ENCODE measurements at regions not wholly inside any gene's neighbourhood (a gene's known extent, or its start where the extent isn't known, plus 50 kb on each side); places are given as distances from the start of the nearest gene placed in this dataset.

- TF ChIP-seq SP1 (IDR thresholded peaks at IDR 0.05; ENCODE audit: low read depth, low read length), result no peak
- TF ChIP-seq SP2 (IDR thresholded peaks at IDR 0.05; ENCODE audit: low read length), result no peak
- no peak for TF ChIP-seq POLR2AphosphoS5 (IDR thresholded peaks at IDR 0.05; ENCODE audit: low read depth, low read length)
- TF ChIP-seq SIN3A (conservative IDR thresholded peaks at IDR 0.05 in 1 of 2, IDR thresholded peaks at IDR 0.05 in 1 of 2; ENCODE audit: low read depth in 1 of 2, low read length in 2 of 2), result no peak
- TF ChIP-seq CTCF (IDR thresholded peaks at IDR 0.05; ENCODE audit: control extremely low read depth in 1 of 3, insufficient read depth in 1 of 3, low read depth in 1 of 3, low read length in 3 of 3), result no peak
- TF ChIP-seq SIX5 (IDR thresholded peaks at IDR 0.05; ENCODE audit: low read depth, low read length), result no peak
Observed at GRCh38 chr2:117717072-117717471, 97.4 kb upstream of the DDX18 start.
